ENCODE measurements at regions not wholly inside any gene's neighbourhood (a gene's known extent, or its start where the extent isn't known, plus 50 kb on each side); places are given as distances from the start of the nearest gene placed in this dataset.

DNA sequence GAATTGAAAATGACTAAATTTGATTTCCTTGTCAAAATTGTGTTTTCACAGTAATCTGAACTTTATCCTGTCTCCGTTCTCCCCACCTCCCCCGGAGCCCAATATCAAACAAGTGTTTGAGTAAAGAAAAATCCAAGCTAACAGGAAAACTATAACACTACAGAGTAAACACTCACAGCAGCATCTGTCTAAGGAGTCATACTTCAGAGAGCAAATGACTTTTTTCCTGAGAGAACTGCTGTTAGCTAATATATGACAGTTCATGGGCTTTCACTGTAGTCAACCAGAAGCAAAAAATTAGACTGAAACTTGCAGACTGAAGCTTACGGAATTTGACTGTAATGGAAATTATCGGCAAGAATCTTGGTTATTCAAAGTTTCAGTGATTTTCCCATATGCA, 321.7 kb downstream of the ANKRD50 start:
- H3K36me3 ChIP-seq (ENCODE audit: control insufficient read depth in 2 of 2, extremely low read depth in 1 of 2, insufficient read depth in 2 of 2, low read length in 2 of 2): no peaks in the 10 kb centered on the region
- H3K9ac ChIP-seq (ENCODE audit: control insufficient read depth, extremely low read depth, insufficient read depth, low read length): no peak overlapping the region
- TF ChIP-seq CTCF (optimal IDR thresholded peaks at IDR 0.05 in 1 of 3, IDR thresholded peaks at IDR 0.05 in 1 of 3, conservative IDR thresholded peaks at IDR 0.05 in 1 of 3; ENCODE audit: extremely low read depth in 1 of 3, insufficient read depth in 2 of 3, low read length in 3 of 3) (no peak), EZH2 (IDR thresholded peaks at IDR 0.05; ENCODE audit: low read length) (no peak)
- FAIRE-seq (no peak), DNase-seq (ENCODE audit: low read depth, low spot score) (no peak)
- H3K9me3 ChIP-seq (ENCODE audit: control insufficient read depth, low read depth, low read length): no peaks in the 10 kb centered on the region
- H3K4me1 ChIP-seq (ENCODE audit: control insufficient read depth, extremely low read depth, insufficient read depth, low read length): peaks cover 3% of the 10 kb centered on the region
- H2AFZ ChIP-seq (ENCODE audit: control insufficient read depth, low read length): no peak overlapping the region
- H3K4me2 ChIP-seq (ENCODE audit: control insufficient read depth, extremely low read depth, insufficient read depth, low read depth, low read length): no peak overlapping the region
- no peak overlapping the region for H3K4me3 ChIP-seq (ENCODE audit: control insufficient read depth in 2 of 3, extremely low read depth in 1 of 3, insufficient read depth in 2 of 3, low read depth in 1 of 3, low read length in 3 of 3)
- H3K79me2 ChIP-seq (ENCODE audit: control insufficient read depth, insufficient read depth, low read length): no peaks in the 10 kb centered on the region
- dilution Hi-C loops (cut with MboI; ENCODE audit: extremely low pct_ligation_motif_present, low sequenced_read_pairs): no loop called here
- H3K27me3 ChIP-seq (ENCODE audit: control insufficient read depth, extremely low read depth, insufficient read depth, low read length): no peaks in the 10 kb centered on the region
- no peaks in the 10 kb centered on the region for H4K20me1 ChIP-seq (ENCODE audit: control insufficient read depth, extremely low read depth, insufficient read depth, low read length)
- no peak overlapping the region for H3K27ac ChIP-seq (ENCODE audit: control insufficient read depth, insufficient read depth, low read length)
- no peaks in the 10 kb centered on the region for H3K9me1 ChIP-seq (ENCODE audit: control insufficient read depth, extremely low read depth, insufficient read depth, low read length)

DNA sequence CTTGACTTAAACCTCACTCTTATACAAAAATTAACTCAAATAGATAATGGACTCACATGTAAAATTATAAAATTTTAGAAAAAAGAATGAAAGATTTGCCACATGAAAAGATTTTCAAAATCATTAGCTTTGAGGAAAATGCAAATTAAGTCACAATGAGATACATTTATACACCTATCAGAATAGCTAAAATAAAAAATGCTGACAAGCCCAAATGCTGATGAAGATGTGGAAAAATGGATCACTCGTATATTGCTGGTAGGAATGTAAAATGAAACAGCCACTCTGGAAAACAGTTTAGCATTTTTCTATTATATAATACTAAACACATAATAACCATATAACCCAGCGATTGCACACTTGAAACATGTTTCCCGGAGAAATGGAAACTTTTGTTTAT, 316.2 kb downstream of the ANKRD50 start:
- Histone ChIP-seq H3K4me3 (ENCODE audit: control insufficient read depth in 2 of 3, extremely low read depth in 1 of 3, insufficient read depth in 2 of 3, low read depth in 1 of 3, low read length in 3 of 3) (no peak overlapping the region), H3K9me3 (ENCODE audit: control insufficient read depth, low read depth, low read length) (no peaks in the 10 kb centered on the region), H2AFZ (ENCODE audit: control insufficient read depth, low read length) (no peak overlapping the region), H3K36me3 (ENCODE audit: control insufficient read depth in 2 of 2, extremely low read depth in 1 of 2, insufficient read depth in 2 of 2, low read length in 2 of 2) (no peaks in the 10 kb centered on the region), H3K9me1 (ENCODE audit: control insufficient read depth, extremely low read depth, insufficient read depth, low read length) (no peaks in the 10 kb centered on the region), H3K4me1 (ENCODE audit: control insufficient read depth, extremely low read depth, insufficient read depth, low read length) (no peaks in the 10 kb centered on the region), H3K27ac (ENCODE audit: control insufficient read depth, insufficient read depth, low read length) (no peak overlapping the region), H3K27me3 (ENCODE audit: control insufficient read depth, extremely low read depth, insufficient read depth, low read length) (no peaks in the 10 kb centered on the region), H3K4me2 (ENCODE audit: control insufficient read depth, extremely low read depth, insufficient read depth, low read depth, low read length) (no peak overlapping the region), H3K79me2 (ENCODE audit: control insufficient read depth, insufficient read depth, low read length) (no peaks in the 10 kb centered on the region), H3K9ac (ENCODE audit: control insufficient read depth, extremely low read depth, insufficient read depth, low read length) (no peak overlapping the region), H4K20me1 (ENCODE audit: control insufficient read depth, extremely low read depth, insufficient read depth, low read length) (no peaks in the 10 kb centered on the region)
- DNase-seq (ENCODE audit: low read depth, low spot score) (no peak), FAIRE-seq (no peak)
- dilution Hi-C loops (cut with MboI; ENCODE audit: extremely low pct_ligation_motif_present, low sequenced_read_pairs): no loop called here
- TF ChIP-seq CTCF (optimal IDR thresholded peaks at IDR 0.05 in 1 of 3, IDR thresholded peaks at IDR 0.05 in 1 of 3, conservative IDR thresholded peaks at IDR 0.05 in 1 of 3; ENCODE audit: extremely low read depth in 1 of 3, insufficient read depth in 2 of 3, low read length in 3 of 3) (no peak), EZH2 (IDR thresholded peaks at IDR 0.05; ENCODE audit: low read length) (no peak)
